ENCODE measurements at regions not wholly inside any gene's neighbourhood (a gene's known extent, or its start where the extent isn't known, plus 50 kb on each side); places are given as distances from the start of the nearest gene placed in this dataset.

- no peak for TF ChIP-seq ZBTB11 (CRISPR knock-in tag; IDR thresholded peaks at IDR 0.05)
- no peak for TF ChIP-seq RAD51 (IDR thresholded peaks at IDR 0.05)
- TF ChIP-seq, protein P1, sequence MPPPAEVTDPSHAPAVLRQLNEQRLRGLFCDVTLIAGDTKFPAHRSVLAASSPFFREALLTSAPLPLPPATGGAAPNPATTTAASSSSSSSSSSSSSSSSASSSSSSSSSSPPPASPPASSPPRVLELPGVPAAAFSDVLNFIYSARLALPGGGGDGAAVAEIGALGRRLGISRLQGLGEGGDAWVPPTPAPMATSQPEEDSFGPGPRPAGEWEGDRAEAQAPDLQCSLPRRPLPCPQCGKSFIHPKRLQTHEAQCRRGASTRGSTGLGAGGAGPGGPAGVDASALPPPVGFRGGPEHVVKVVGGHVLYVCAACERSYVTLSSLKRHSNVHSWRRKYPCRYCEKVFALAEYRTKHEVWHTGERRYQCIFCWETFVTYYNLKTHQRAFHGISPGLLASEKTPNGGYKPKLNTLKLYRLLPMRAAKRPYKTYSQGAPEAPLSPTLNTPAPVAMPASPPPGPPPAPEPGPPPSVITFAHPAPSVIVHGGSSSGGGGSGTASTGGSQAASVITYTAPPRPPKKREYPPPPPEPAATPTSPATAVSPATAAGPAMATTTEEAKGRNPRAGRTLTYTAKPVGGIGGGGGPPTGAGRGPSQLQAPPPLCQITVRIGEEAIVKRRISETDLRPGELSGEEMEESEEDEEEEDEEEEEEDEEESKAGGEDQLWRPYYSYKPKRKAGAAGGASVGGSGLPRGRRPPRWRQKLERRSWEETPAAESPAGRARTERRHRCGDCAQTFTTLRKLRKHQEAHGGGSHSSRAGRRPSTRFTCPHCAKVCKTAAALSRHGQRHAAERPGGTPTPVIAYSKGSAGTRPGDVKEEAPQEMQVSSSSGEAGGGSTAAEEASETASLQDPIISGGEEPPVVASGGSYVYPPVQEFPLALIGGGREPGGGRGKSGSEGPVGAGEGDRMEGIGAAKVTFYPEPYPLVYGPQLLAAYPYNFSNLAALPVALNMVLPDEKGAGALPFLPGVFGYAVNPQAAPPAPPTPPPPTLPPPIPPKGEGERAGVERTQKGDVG (CRISPR knock-in tag; IDR thresholded peaks at IDR 0.05), result no peak
- no peak for TF ChIP-seq GABPA (IDR thresholded peaks at IDR 0.05; ENCODE audit: low read depth)
- TF ChIP-seq RELB (IDR thresholded peaks at IDR 0.05; ENCODE audit: low read depth), result no peak
- TF ChIP-seq CHD1 (IDR thresholded peaks at IDR 0.05; ENCODE audit: low read depth, low read length), result no peak
- no peak for TF ChIP-seq TCF3 (IDR thresholded peaks at IDR 0.05; ENCODE audit: borderline replicate concordance, insufficient read depth, low read depth, low read length)
- no peak for TF ChIP-seq SUZ12 (IDR thresholded peaks at IDR 0.05; ENCODE audit: unreplicated experiment)
- no peak for TF ChIP-seq RFX5 (IDR thresholded peaks at IDR 0.05; ENCODE audit: low read depth, low read length)
- no peak for TF ChIP-seq BCL11A (IDR thresholded peaks at IDR 0.05; ENCODE audit: low read depth, low read length)
- no peak for TF ChIP-seq BCLAF1 (IDR thresholded peaks at IDR 0.05)
Measured at GRCh38 chr7:138247568-138248333, 171.5 kb downstream of the AKR1D1 start (continued).
